ACHN (cell line): ENCODE measurements at regions not wholly inside any gene's neighbourhood (a gene's known extent, or its start where the extent isn't known, plus 50 kb on each side); places are given as distances from the start of the nearest gene placed in this dataset.

Experiments
- DNase-seq: peaks from one replicate; pipeline ENCODE4 v3.0.0-alpha.2; 2015
- in situ Hi-C: cut with HindIII; loops from 2 replicates; pipeline ENCODE4 v1.10.0; 2017; ENCODE audit warnings: low sequenced_read_pairs, low pct_ligation_motif_present, low pct_unique_long_range_greater_than_20kb

DNA sequence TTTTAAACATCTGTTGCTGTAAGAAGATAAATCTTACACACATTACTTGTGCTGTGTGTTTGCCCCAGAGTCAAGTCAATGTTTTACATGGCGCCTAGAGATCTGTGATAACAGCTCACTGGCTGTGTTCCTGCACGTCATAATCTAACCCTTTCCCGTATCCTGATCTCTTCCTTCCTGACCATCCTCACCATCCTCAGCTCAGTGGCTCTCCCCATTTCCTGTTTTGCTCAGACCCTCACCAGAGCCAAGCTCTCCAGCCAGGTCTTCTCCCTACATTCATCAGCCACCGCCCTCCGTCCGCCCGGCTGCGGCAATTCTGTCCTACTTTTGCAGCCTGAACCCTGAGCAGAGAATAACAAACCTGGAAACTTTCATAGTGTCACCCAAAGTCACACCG, 824.7 kb downstream of the USP25 start:
- in situ Hi-C loops = no loop called here
- DNase-seq = no peak

DNA sequence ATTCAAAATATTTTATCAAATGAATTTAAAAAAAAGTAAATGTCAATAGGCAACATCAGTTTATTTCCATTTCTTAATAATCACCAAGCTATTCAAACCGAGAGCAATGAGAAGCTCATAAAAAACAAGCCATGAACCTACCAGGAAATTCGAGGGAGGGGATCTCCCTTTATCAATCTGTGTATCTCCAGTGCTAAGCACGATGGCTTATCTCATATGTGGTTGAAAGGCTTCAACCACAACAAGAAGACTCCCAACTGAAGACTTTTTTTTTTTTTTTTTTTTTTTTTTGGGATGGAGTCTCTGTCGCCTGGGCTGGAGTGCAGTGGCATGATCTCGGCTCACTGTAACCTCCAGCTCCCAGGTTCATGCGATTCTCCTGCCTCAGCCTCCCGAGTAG, 833.3 kb downstream of the USP25 start:
- DNase-seq = no peak
- in situ Hi-C loops = no loop called here

GRCh38 chr21:16563795-16564194, 834.0 kb downstream of the USP25 start:
- in situ Hi-C loops = no loop called here

DNA sequence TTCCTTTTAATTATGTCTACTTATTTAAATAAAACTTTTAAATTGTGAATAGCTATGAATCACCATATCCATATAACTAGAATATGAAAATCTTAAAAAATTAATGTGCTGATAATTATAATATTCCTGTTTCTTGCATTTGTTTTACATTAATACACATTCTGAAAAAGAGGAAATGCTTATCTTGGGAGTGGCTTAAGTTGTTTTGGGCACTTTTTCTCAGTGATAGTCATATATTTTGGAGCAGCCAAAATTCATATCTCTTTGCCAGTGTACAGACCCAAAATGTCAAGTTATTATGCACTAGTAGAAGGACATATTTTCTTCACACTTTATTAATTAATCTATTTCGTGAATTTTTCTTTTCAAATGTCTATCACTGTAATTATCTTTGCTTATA, 838.5 kb downstream of the USP25 start:
- no peak for DNase-seq
- in situ Hi-C loops = no loop called here

More at GRCh38 chr21:16563795-16564194, 834.0 kb downstream of the USP25 start:
- DNase-seq = peak; percentile 92

- in situ Hi-C loops = no loop called here
- DNase-seq = no peak
Observed at GRCh38 chr21:16568661-16569060, 838.9 kb downstream of the USP25 start.

GRCh38 chr21:16569679-16570078, 839.9 kb downstream of the USP25 start:
- in situ Hi-C loops = no loop called here
- no peak for DNase-seq

GRCh38 chr21:16570171-16570570, 840.4 kb downstream of the USP25 start:
- in situ Hi-C loops = no loop called here
- no peak for DNase-seq

GRCh38 chr21:16570856-16571255, 841.1 kb downstream of the USP25 start:
- in situ Hi-C loops = no loop called here

DNA sequence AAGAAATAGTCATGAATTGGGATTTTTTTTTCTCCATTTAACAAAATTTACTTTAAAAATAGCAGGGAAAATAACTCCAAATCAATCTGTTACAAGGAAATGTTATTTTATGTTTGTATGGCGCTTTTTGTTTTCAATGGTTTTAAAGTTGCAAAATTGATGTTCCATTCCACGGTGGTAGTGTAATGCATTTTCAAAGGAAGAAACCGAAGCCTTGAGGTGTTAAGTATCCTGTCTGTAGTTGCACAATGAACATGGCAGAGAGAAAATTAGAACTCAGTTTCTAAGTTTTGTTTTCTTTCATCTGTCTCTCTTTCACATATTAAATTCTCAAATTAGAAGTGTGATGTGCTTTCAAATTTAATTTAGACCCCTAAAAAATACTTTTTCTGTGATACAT, 841.8 kb downstream of the USP25 start:
- in situ Hi-C loops = no loop called here
- DNase-seq = no peak

More at GRCh38 chr21:16570856-16571255, 841.1 kb downstream of the USP25 start:
- no peak for DNase-seq

GRCh38 chr21:16572032-16572431, 842.2 kb downstream of the USP25 start:
- DNase-seq = no peak
- in situ Hi-C loops = no loop called here

DNA sequence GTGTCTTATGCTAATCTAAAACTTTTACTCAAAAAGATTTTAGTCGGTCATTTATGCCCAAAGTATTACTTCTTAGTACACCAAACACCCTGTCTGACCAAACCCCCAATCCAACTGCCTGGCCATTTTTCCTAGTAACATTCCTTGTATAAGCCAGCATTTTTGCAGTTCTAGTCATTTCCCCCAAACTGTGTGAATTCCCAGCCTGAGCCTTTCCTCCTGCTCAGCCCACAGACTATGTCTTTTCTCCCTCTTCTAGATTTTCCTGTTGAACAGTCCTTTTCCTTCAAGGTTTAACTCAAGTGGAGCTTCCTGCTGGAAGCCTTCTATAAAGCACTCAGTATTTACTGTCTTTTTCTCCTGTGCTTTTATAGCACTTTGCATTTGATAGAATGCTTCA, 843.8 kb downstream of the USP25 start:
- DNase-seq = no peak
- in situ Hi-C loops = no loop called here

- no peak for DNase-seq
- in situ Hi-C loops = no loop called here
Observed at GRCh38 chr21:16577975-16578374, 848.2 kb downstream of the USP25 start.

GRCh38 chr21:16578912-16579311, 849.1 kb downstream of the USP25 start:
- in situ Hi-C loops = no loop called here
- no peak for DNase-seq

DNA sequence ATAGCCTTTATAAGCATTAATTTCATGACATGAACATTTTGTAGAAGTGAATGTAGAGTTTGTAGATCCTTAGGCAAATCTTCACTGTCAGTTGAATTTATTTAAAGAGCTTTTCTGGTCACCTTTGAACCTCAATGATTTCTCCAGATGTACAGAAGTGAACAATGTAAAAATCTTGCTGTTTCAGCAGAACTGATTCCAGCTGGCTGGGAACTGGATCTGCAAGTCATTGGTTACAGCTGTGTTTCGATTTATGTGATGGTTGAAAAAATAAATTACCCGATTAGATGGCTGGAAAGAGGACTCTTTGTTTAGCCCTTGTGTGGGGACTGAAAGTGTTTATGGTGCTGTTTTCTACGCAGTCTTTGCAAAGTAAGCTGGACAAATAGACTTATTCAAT, 849.8 kb downstream of the USP25 start:
- DNase-seq = no peak
- in situ Hi-C loops = no loop called here

- in situ Hi-C loops = no loop called here
- no peak for DNase-seq
Observed at GRCh38 chr21:16580661-16581060, 850.9 kb downstream of the USP25 start.

GRCh38 chr21:16583556-16583955, 853.8 kb downstream of the USP25 start:
- in situ Hi-C loops = no loop called here
- DNase-seq = no peak

- DNase-seq = no peak
- in situ Hi-C loops = no loop called here
Observed at GRCh38 chr21:16584756-16585155, 855.0 kb downstream of the USP25 start.

DNA sequence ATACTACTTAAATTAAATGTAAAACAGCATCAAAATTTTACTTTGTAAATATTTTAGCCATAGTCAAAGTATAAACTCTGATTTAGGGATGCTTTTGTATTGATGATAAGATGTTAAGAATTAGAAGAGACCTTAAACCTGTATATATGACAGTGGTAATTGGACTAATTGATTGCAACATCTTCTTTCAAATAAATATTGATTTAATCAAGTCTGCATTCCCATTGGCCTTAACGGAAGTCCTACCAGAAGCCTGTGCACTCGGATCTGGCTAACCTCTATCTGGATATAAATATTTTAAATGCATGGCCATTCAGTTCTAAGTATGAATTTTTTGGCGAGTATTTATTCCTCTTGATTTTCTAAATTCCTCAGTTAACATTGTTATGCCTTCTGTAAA, 856.1 kb downstream of the USP25 start:
- no peak for DNase-seq
- in situ Hi-C loops = no loop called here

DNA sequence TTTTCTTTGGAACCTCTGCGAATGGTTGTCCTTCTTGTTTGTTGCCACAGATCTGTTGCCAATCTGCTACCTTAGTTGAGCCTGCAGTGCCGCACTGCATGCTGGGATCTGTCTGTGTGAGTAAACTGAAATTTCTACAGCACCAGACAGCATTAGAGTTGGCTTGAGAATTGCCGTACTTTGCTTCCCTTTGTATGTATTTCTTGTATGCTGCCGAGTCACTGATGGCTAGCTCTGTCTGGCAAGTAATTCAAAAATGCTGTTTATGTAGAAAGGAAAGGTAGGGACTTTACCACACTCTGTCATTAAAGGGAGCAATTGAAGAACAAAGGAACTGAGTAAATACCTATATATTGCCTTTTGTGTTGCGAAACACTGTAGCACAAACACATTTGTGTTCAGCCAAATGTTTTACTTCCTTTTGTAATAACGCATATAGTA, 857.4 kb downstream of the USP25 start:
- in situ Hi-C loops = no loop called here
- DNase-seq = peak; percentile 75

GRCh38 chr21:16587681-16588375, 858.0 kb downstream of the USP25 start:
- in situ Hi-C loops = no loop called here
- peak; percentile 44 for DNase-seq

DNA sequence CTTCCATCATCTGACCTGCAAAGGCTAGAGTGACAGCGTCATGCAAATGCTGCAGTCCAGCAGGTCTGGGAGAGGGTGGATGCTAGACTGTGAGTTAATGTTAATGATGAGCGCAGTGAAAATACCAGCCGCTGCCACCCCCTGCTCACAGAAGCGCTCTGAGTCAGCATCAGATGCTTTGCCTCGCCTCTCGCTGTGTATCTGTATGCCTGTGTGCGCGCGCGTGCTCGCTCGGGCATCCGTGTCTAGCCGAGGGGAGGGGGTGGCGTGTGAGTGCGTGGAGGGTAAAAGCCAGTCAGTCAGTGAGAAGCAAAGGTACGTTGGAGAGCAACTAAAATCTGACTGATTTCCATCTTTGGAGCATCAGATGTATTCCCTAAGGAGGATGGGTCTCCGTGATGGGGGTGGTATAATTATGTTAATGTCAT, 858.7 kb downstream of the USP25 start:
- peak; percentile 94 for DNase-seq

More for the DNA sequence above, 858.7 kb downstream of the USP25 start:
- in situ Hi-C loops = no loop called here
